Smooth muscle cell (in vitro differentiated cells): ENCODE measurements at regions not wholly inside any gene's neighbourhood (a gene's known extent, or its start where the extent isn't known, plus 50 kb on each side); places are given as distances from the start of the nearest gene placed in this dataset.

Source experiments
- DNase-seq: peaks from one replicate; lab custom pipeline; 2025; ENCODE audit not compliant: unreplicated experiment; lab: John Stamatoyannopoulos, UW
- H2AFZ ChIP-seq: fragments of 200-600 bp; sonication (generic); 2 replicates; pipeline ENCODE4 v1.6.0; 2016; ENCODE audit warnings: antibody characterized with exemption, low read depth, mild to moderate bottlenecking
- H3F3A ChIP-seq: fragments of 200-600 bp; sonication (generic); 2 replicates; pipeline ENCODE4 v1.6.0; 2017; ENCODE audit warnings: antibody characterized with exemption, low read depth
- H3K27ac ChIP-seq: fragments of 200-600 bp; sonication (generic); 2 replicates; pipeline ENCODE4 v1.5.1; 2016; ENCODE audit warnings: low read depth, mild to moderate bottlenecking
- H3K27me3 ChIP-seq: fragments of 200-600 bp; sonication (generic); 2 replicates; pipeline ENCODE4 v1.6.1; 2016; ENCODE audit warnings: low read depth, mild to moderate bottlenecking
- H3K36me3 ChIP-seq: fragments of 200-600 bp; sonication (generic); 2 replicates; pipeline ENCODE4 v1.5.1; 2016; ENCODE audit warnings: low read depth
- H3K4me1 ChIP-seq: fragments of 200-600 bp; sonication (generic); 2 replicates; pipeline ENCODE4 v1.5.1; 2016; ENCODE audit warnings: low read depth
- H3K4me2 ChIP-seq: fragments of 200-600 bp; sonication (generic); 2 replicates; pipeline ENCODE4 v1.6.0; 2016; ENCODE audit warnings: mild to moderate bottlenecking
- H3K4me3 ChIP-seq: fragments of 200-600 bp; sonication (generic); 2 replicates; pipeline ENCODE4 v1.5.1; 2016; ENCODE audit warnings: mild to moderate bottlenecking
- H3K79me2 ChIP-seq: fragments of 200-600 bp; sonication (generic); 2 replicates; pipeline ENCODE4 v1.6.0; 2016; ENCODE audit warnings: low read depth, mild to moderate bottlenecking
- H3K9ac ChIP-seq: fragments of 200-600 bp; sonication (generic); 2 replicates; pipeline ENCODE4 v1.6.0; 2016; ENCODE audit warnings: low read depth
- H3K9me3 ChIP-seq: fragments of 200-600 bp; sonication (generic); replicated peaks from 2 replicates; pipeline ENCODE4 v1.5.1; 2016; ENCODE audit warnings: low read depth
- H4K20me1 ChIP-seq: fragments of 200-600 bp; sonication (generic); 2 replicates; pipeline ENCODE4 v1.6.0; 2016; ENCODE audit warnings: low read depth
- WGBS: methylation state at CpG from one replicate; pipeline ENCODE4 v1.1.7; 2016; ENCODE audit warnings: low lambda C conversion rate; 5-methylcytosine and 5-hydroxymethylcytosine counted together
- TF ChIP-seq, protein P1 (sequence below): fragments of 200-600 bp; sonication (generic); IDR thresholded peaks from 2 replicates; pipeline ENCODE4 v1.5.1; 2017; ENCODE audit warnings: borderline replicate concordance, mild to moderate bottlenecking, antibody characterized with exemption; ENCODE audit not compliant: insufficient read depth, poor library complexity, severe bottlenecking

DNA sequence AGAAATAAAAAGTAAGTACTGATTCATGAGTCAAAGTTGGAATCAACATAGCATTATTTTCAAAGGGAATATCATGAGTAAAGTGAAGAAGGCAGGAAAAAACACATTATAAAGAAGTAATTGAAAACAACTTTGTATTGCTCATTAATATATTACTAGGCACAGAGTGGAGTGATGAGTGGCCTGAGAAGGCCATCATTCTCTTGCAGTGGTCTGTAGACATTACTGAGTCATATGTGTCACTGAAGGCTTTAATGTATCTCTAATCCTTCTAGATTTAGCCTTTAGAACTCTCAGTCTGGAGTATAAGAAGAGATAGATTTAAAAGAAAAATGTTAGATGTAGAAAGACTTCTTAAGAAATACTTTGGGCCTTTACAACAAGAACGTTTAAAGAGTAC lies 881.4 kb downstream of the DNAH5 start:
- Histone ChIP-seq H3K27me3 (no peaks in the 10 kb centered on the region), H3K36me3 (no peaks in the 10 kb centered on the region), H3K9ac (no peak overlapping the region), H3K9me3 (no peaks in the 10 kb centered on the region), H3K4me3 (no peak overlapping the region), H3K79me2 (no peaks in the 10 kb centered on the region), H3K4me2 (peak overlapping the region; percentile 35), H4K20me1 (no peaks in the 10 kb centered on the region), H2AFZ (no peak overlapping the region), H3F3A (no peaks in the 10 kb centered on the region), H3K4me1 (no peaks in the 10 kb centered on the region), H3K27ac (no peak overlapping the region)
- TF ChIP-seq, protein P1, sequence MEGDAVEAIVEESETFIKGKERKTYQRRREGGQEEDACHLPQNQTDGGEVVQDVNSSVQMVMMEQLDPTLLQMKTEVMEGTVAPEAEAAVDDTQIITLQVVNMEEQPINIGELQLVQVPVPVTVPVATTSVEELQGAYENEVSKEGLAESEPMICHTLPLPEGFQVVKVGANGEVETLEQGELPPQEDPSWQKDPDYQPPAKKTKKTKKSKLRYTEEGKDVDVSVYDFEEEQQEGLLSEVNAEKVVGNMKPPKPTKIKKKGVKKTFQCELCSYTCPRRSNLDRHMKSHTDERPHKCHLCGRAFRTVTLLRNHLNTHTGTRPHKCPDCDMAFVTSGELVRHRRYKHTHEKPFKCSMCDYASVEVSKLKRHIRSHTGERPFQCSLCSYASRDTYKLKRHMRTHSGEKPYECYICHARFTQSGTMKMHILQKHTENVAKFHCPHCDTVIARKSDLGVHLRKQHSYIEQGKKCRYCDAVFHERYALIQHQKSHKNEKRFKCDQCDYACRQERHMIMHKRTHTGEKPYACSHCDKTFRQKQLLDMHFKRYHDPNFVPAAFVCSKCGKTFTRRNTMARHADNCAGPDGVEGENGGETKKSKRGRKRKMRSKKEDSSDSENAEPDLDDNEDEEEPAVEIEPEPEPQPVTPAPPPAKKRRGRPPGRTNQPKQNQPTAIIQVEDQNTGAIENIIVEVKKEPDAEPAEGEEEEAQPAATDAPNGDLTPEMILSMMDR = no peak
- WGBS = 28% methylated on average over 1 of the region's 1 CpG
- no peak for DNase-seq

DNA sequence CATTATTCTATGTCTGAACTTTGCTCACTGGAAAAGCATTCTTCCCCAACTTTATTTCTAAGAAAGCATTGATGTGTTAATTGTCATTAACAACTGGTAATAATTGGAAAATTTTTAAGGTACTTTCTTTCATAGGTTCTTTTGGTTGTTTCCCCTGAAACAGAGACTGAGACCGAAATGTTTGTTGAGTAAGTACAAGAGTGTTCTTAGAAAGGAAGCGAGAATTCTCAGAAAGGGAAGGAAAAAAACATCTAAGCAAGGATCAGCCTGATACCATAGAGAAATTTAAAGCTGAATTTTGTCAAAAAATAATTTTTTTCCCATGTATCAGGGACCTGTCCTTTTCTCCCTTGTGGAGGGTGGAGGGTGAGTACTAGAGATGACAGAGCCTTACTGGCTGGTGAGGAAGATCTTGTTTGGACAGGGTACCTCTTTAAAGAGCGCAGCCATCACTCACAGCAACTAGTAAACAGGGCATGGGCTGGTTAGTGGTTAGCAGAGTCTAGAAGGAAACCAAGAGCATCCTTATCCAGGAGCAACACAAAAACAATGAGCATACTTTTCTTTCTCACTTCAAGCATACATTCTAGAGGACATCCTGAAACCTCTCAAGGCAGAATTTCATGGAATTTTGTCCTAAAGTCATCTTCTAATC lies 898.5 kb downstream of the DNAH5 start:
- WGBS = 84% methylated on average over 3 of the region's 3 CpGs
- H3K9me3 ChIP-seq = no peaks in the 10 kb centered on the region
- H3K27me3 ChIP-seq = no peaks in the 10 kb centered on the region
- H3F3A ChIP-seq = no peaks in the 10 kb centered on the region
- H3K36me3 ChIP-seq = no peaks in the 10 kb centered on the region
- no peaks in the 10 kb centered on the region for H3K4me1 ChIP-seq
- H3K4me2 ChIP-seq = no peak overlapping the region
- H3K4me3 ChIP-seq = no peak overlapping the region
- no peak for DNase-seq
- H3K27ac ChIP-seq = no peak overlapping the region
- no peaks in the 10 kb centered on the region for H3K79me2 ChIP-seq
- TF ChIP-seq, protein P1 = no peak
- no peak overlapping the region for H2AFZ ChIP-seq
- H3K9ac ChIP-seq = no peak overlapping the region
- no peaks in the 10 kb centered on the region for H4K20me1 ChIP-seq

DNA sequence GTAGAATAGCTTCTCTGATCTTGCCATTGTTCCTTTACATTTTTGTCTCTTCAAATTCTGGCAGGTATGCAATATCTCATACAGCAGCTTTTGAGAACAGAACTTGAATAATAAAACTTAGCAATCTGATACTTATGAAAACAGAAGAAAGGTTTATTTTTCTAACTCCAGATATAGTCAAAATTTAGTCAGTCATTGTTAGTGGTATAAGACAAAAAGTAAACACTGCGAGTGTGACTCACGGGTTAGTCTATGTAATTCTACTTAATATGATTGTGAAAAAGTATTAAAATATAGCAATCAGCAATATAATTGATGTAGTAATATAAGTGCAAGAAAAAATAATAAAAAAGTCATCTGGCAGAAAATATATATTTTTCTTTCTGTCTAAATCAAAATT lies 910.4 kb downstream of the DNAH5 start:
- TF ChIP-seq, protein P1 = no peak
- Histone ChIP-seq H2AFZ (no peak overlapping the region), H3K36me3 (no peaks in the 10 kb centered on the region), H3K79me2 (no peaks in the 10 kb centered on the region), H3K27ac (no peak overlapping the region), H3K4me1 (no peaks in the 10 kb centered on the region), H4K20me1 (no peaks in the 10 kb centered on the region), H3K27me3 (no peaks in the 10 kb centered on the region), H3K9ac (no peak overlapping the region), H3K4me3 (no peak overlapping the region), H3F3A (no peaks in the 10 kb centered on the region), H3K4me2 (no peak overlapping the region), H3K9me3 (no peaks in the 10 kb centered on the region)
- no peak for DNase-seq
- 80% methylated on average over 2 of the region's 2 CpGs for WGBS

DNA sequence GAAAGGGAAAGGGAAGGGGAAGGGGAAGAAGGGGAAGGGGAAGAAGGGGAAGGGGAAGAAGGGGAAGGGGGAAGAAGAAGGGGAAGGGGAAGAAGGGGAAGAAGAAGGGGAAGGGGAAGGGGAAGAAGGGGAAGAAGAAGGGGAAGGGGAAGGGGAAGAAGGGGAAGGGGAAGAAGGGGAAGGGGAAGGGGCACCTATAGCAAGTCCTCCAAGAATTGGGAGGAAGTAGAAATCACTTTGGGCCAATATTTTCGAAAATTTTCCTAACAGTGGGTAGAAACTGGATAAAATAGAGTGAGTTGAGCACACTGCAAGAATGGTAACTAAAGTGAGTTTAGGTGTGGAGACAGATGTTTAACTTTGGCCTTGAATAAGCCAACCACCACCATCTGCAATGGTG lies 915.3 kb downstream of the DNAH5 start:
- no peaks in the 10 kb centered on the region for H3K36me3 ChIP-seq
- no peaks in the 10 kb centered on the region for H3K9me3 ChIP-seq
- H4K20me1 ChIP-seq = no peaks in the 10 kb centered on the region
- TF ChIP-seq, protein P1 = no peak
- H3F3A ChIP-seq = no peaks in the 10 kb centered on the region
- no peak overlapping the region for H3K9ac ChIP-seq
- no peak overlapping the region for H2AFZ ChIP-seq
- WGBS = 75% methylated on average over 1 of the region's 1 CpG
- DNase-seq = no peak
- no peaks in the 10 kb centered on the region for H3K27me3 ChIP-seq
- H3K4me2 ChIP-seq = no peak overlapping the region
- H3K79me2 ChIP-seq = no peaks in the 10 kb centered on the region
- H3K4me1 ChIP-seq = no peaks in the 10 kb centered on the region
- no peak overlapping the region for H3K4me3 ChIP-seq
- no peak overlapping the region for H3K27ac ChIP-seq
